SK-N-SH treated with all-trans-retinoic acid at 6 μM for 48 hours (cell line): ENCODE measurements at regions not wholly inside any gene's neighbourhood (a gene's known extent, or its start where the extent isn't known, plus 50 kb on each side); places are given as distances from the start of the nearest gene placed in this dataset.

ENCODE experiments used
- CREB5 ChIP-seq: fragments of 250-450 bp; sonication (Bioruptor Pico); IDR thresholded peaks from 2 replicates; pipeline ENCODE4 v1.5.1; 2020; ENCODE audit warnings: low read depth, mild to moderate bottlenecking, moderate library complexity
- GLIS3 ChIP-seq: fragments of 250-450 bp; sonication (Bioruptor Pico); IDR thresholded peaks from 2 replicates; pipeline ENCODE4 v1.5.0; 2020; ENCODE audit warnings: mild to moderate bottlenecking, moderate library complexity
- PATZ1 ChIP-seq: fragments of 250-450 bp; sonication (Bioruptor Pico); IDR thresholded peaks from 2 replicates; pipeline ENCODE4 v1.8.0; 2020; ENCODE audit warnings: mild to moderate bottlenecking, moderate library complexity, borderline replicate concordance
- SNAI2 ChIP-seq: fragments of 250-450 bp; sonication (Bioruptor Pico); IDR thresholded peaks from 2 replicates; pipeline ENCODE4 v1.5.0; 2020; ENCODE audit warnings: mild to moderate bottlenecking, moderate library complexity
- ZFP30 ChIP-seq: fragments of 450-650 bp; formaldehyde crosslinking; IDR thresholded peaks from 2 replicates; pipeline ENCODE4 v1.5.0; 2022; ENCODE audit warnings: mild to moderate bottlenecking, moderate library complexity
- ZNF70 ChIP-seq: fragments of 450-650 bp; formaldehyde crosslinking; IDR thresholded peaks from 2 replicates; pipeline ENCODE4 v1.5.0; 2020; ENCODE audit warnings: mild to moderate bottlenecking, moderate library complexity

- TF ChIP-seq SNAI2 (CRISPR knock-in tag): no peak
- TF ChIP-seq PATZ1 (CRISPR knock-in tag): no peak
- no peak for TF ChIP-seq GLIS3
- TF ChIP-seq ZNF70 (CRISPR knock-in tag): no peak
- TF ChIP-seq ZFP30 (CRISPR knock-in tag): no peak
- TF ChIP-seq CREB5 (CRISPR knock-in tag): no peak
Measured at GRCh38 chr5:117692606-117693005, 1118.0 kb upstream of the SEMA6A start.
